ENCODE measurements at regions not wholly inside any gene's neighbourhood (a gene's known extent, or its start where the extent isn't known, plus 50 kb on each side); places are given as distances from the start of the nearest gene placed in this dataset.

DNA sequence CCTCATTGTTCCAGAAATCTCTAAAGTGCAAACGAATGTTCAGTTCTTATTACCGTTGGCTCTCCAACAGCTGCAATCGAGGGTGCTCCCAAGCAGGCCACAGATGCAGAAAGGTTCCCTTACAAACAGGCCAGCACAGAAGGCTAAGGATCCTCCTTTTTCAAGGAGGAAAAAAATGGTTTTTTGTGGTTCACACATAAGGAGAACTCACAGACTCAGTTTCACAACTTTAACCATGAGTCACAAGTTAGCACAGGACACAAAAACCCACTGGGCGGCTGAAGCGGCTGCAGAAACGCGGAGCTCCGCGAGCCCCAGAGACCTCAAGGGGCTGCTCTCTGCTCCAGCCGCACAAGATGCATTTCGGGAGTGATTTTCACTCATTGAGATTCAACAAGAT lies 98.2 kb upstream of the PRR5 start:
- Histone ChIP-seq H3K27ac (ENCODE audit: insufficient read depth, low read length) (no peak overlapping the region), H2BK20ac (ENCODE audit: low read depth, low read length) (0 out of 2 replicates have a peak overlapping the region, but pooled peaks have one; percentile 24), H4K5ac (ENCODE audit: low read depth, low read length) (no peak overlapping the region), H2AK5ac (ENCODE audit: low read depth, low read length) (no peak overlapping the region), H3K79me1 (ENCODE audit: low read depth in 1 of 2, low read length in 2 of 2) (no peaks in the 10 kb centered on the region), H2BK120ac (ENCODE audit: low read depth, low read length) (no peak overlapping the region), H2BK5ac (ENCODE audit: low read depth, low read length, poor library complexity, severe bottlenecking) (no peak overlapping the region), H4K8ac (ENCODE audit: low read depth in 2 of 2, low read length in 2 of 2) (no peak overlapping the region), H3K14ac (replicated peaks; ENCODE audit: low read depth, low read length) (no peak overlapping the region), H3K56ac (ENCODE audit: extremely low read depth, insufficient read depth, low read length) (no peak overlapping the region), H3K4me2 (ENCODE audit: low read depth, low read length) (no peak overlapping the region), H2BK15ac (ENCODE audit: low read depth, low read length) (no peak overlapping the region), H3K4me3 (ENCODE audit: insufficient read depth, low read depth, low read length) (no peak overlapping the region), H2AK9ac (replicated peaks; ENCODE audit: low read depth, low read length, poor library complexity) (no peak overlapping the region), H3K23ac (ENCODE audit: low read depth, low read length) (no peak overlapping the region), H3K9ac (ENCODE audit: low read depth, low read length) (no peak overlapping the region), H3K9me1 (ENCODE audit: insufficient read depth, low read length) (peaks cover 6% of the 10 kb centered on the region), H3K4me1 (ENCODE audit: control insufficient read depth, insufficient read depth, low read length) (no peaks in the 10 kb centered on the region), H4K91ac (ENCODE audit: insufficient read depth, low read depth, low read length) (no peak overlapping the region), H4K20me1 (ENCODE audit: insufficient read depth, low read length) (no peaks in the 10 kb centered on the region), H3K36me3 (ENCODE audit: control insufficient read depth, insufficient read depth, low read length) (no peaks in the 10 kb centered on the region), H2AFZ (replicated peaks; ENCODE audit: low read length, poor library complexity) (no peak overlapping the region), H3K18ac (ENCODE audit: low read depth, low read length) (no peak overlapping the region), H3K4ac (ENCODE audit: low read depth, low read length) (no peak overlapping the region), H3K9me3 (ENCODE audit: control insufficient read depth, insufficient read depth, low read length) (no peaks in the 10 kb centered on the region), H3K27me3 (ENCODE audit: control insufficient read depth, insufficient read depth, low read length) (peaks cover 19% of the 10 kb centered on the region)
- in situ Hi-C loops (cut with MboI; ENCODE audit: low sequenced_read_pairs), result no loop called here
- no peak for DNase-seq
- POLR2A ChIA-PET (ENCODE audit: unreplicated experiment), result no interaction called here
- intact Hi-C loops (cut with micrococcal nuclease), result no loop called here
- TF ChIP-seq POLR2A (IDR thresholded peaks at IDR 0.05; ENCODE audit: low read depth, low read length), result no peak
- BruUV-seq (replicated peaks), result no TSS peak
- WGBS, 2 experiments (ENCODE audit: extremely low coverage in 2 of 2, insufficient read length in 1 of 2), result no CpG with 5 or more reads among the region's 11 CpGs
- dilution Hi-C loops (cut with HindIII; ENCODE audit: low sequenced_read_pairs, unreplicated experiment), result no loop called here
- no peak for ATAC-seq (ENCODE audit: low read depth)
- CTCF ChIA-PET, result no interaction called here
